Nephron (organoid): ENCODE measurements at regions not wholly inside any gene's neighbourhood (a gene's known extent, or its start where the extent isn't known, plus 50 kb on each side); places are given as distances from the start of the nearest gene placed in this dataset.

ENCODE experiments used
- H3K27ac Mint-ChIP-seq, 3 experiments: 2 replicates each; pipeline ENCODE4 v1.8.0; 2020; ENCODE audit warnings: mixed read lengths in 3 of 3, mild to moderate bottlenecking in 2 of 3, moderate library complexity in 1 of 3
- H3K27me3 Mint-ChIP-seq: 2 replicates; pipeline ENCODE4 v1.8.0; 2021; ENCODE audit warnings: low read depth, mild to moderate bottlenecking, moderate library complexity, mixed read lengths
- H3K36me3 Mint-ChIP-seq: 2 replicates; pipeline ENCODE4 v1.8.0; 2020; ENCODE audit warnings: low read depth, mixed read lengths
- H3K4me1 Mint-ChIP-seq: 2 replicates; pipeline ENCODE4 v1.8.0; 2020; ENCODE audit warnings: mixed read lengths
- H3K4me3 Mint-ChIP-seq, 3 experiments: 2 replicates each; pipeline ENCODE4 v1.8.0; 2020; ENCODE audit warnings: mild to moderate bottlenecking in 3 of 3, mixed read lengths in 3 of 3, moderate library complexity in 2 of 3
- H3K9me3 Mint-ChIP-seq: 2 replicates; pipeline ENCODE4 v1.8.0; 2020; ENCODE audit warnings: mixed read lengths
- CTCF ChIP-seq, 3 experiments: fragments of 200-600 bp; sonication (generic); IDR thresholded peaks; one replicate each; pipeline ENCODE4 v1.5.0; 2021; ENCODE audit warnings: antibody characterized with exemption in 3 of 3; ENCODE audit not compliant: unreplicated experiment in 3 of 3

DNA sequence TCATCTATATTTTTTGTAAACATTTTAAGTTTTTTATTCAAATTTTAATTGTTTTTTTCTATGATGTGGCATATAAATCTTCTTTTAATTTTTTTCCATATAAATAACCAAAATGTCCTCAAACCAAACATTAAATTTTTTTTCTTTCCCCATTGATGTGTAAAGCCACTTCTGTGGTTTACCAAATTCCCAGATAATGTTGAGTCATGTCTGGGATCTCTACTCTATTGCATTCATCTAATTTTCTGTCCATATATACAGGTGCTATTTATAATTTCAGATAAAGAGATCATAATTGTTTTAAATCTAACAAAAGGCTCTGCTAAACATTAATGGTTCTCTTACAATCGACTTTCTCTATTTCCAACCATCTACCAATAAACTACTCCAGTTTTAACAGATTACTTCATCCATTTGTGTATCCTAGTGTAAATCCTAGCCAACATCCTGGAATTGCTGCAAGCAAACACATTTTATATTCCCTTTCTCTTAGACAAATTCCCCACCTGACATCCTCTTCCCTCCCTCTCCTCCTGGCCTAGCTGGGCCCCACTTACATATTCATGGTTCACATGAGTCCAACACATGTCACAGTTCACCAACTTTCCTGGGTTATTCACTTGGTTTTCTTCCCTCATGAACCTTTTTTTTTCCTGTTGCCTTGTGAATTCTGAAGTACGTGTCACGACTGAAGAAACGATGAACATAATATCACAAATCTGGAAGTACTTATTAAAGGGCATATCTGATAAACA lies 368.0 kb upstream of the AGTR1 start:
- Mint-ChIP-seq H3K27ac (peak overlapping the region; percentile 51 to 91 (median 75)), H3K9me3 (no peaks in the 10 kb centered on the region)

DNA sequence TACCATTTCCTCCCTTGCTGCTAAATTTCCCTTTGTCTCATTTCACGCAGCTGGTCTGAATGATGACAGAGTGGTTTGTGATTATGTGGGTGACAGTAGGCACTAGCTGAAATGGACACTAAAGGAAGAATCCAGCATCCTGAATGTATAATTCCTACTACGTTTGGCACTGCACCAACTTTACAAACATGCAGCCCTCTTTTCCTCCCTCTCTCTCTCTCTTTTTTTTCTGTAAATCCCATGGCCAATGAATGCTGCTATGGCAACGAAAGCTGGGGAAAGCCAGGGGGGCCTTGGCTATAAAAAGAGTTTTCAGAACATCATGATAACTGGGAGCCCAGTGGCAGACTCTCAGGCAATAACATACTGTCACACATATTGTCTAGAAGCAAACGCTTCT lies 367.2 kb upstream of the AGTR1 start:
- no peak for TF ChIP-seq CTCF (IDR thresholded peaks at IDR 0.05; ENCODE audit: unreplicated experiment in 3 of 3)
- Mint-ChIP-seq H3K36me3 (no peaks in the 10 kb centered on the region), H3K27ac (peak overlapping the region; percentile 44 to 91 (median 75)), H3K4me3 (no peak overlapping the region), H3K4me1 (peaks cover 24% of the 10 kb centered on the region), H3K27me3 (no peaks in the 10 kb centered on the region), H3K9me3 (peaks cover 4% of the 10 kb centered on the region)

More for the DNA sequence above, 368.0 kb upstream of the AGTR1 start:
- no peaks in the 10 kb centered on the region for H3K27me3 Mint-ChIP-seq
- H3K4me3 Mint-ChIP-seq, result peak overlapping the region in 1 of 3 experiments; percentile 1
- peaks cover 24% of the 10 kb centered on the region for H3K4me1 Mint-ChIP-seq
- no peak for TF ChIP-seq CTCF (IDR thresholded peaks at IDR 0.05; ENCODE audit: unreplicated experiment in 3 of 3)
- H3K36me3 Mint-ChIP-seq, result no peaks in the 10 kb centered on the region

DNA sequence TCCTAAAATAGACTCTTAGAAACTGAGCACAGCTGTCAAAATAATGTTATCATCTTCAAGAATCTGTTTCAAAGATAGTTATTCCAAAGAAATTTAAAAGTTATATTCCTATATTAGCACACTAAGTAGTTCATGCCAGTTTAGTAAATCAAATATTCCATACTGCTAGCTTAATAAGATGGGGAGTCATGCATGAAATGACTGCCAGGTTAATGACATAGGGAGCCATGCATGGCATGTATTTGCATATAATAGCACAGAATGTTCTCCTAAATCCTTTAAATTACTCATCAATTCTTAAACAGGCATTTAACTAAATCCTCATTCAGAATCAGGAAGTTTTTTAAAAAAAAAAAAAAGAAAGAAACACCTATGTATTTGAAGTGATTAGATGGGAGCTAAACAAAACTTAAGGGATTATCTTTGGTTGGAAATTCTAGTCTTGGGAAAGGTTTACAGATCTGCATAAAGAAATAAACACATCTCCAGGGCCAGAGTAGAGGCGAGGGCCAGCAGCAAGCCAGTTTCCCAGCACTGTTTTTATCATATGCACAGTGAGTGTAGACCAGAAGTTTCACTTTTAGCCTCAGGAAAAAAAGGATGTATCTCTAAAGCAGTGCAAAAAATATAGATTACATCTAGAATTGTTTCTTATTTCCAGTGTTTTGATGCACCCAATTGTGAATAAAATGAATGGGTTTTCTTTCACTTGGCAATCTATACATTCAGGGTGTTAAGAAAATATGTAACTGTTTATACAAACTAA lies 366.4 kb upstream of the AGTR1 start:
- no peaks in the 10 kb centered on the region for H3K36me3 Mint-ChIP-seq
- no peak overlapping the region for H3K4me3 Mint-ChIP-seq
- no peaks in the 10 kb centered on the region for H3K27me3 Mint-ChIP-seq

DNA sequence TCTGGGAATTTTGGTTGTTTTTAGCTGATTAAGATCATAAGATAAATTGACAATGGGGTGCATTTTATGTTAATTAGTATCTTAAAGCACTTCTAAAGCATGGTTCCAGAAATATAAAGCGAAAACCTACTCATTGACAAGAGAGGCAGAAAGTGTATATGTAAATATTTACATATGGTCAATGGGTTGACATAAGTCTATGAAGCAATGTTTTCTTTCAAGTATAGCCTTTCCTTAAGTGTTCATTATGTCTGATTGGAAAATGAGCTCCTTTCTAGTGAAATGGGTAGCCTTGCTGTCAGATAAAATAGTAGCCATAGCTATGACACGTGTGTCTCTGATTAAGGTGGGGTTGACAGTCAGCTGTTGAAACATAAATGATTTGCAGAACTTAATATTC lies 365.2 kb upstream of the AGTR1 start:
- peaks cover 24% of the 10 kb centered on the region for H3K4me1 Mint-ChIP-seq
- H3K4me3 Mint-ChIP-seq, result no peak overlapping the region
- no peaks in the 10 kb centered on the region for H3K36me3 Mint-ChIP-seq
- peak overlapping the region in 1 of 3 experiments; percentile 5 for H3K27ac Mint-ChIP-seq
- TF ChIP-seq CTCF (IDR thresholded peaks at IDR 0.05; ENCODE audit: unreplicated experiment in 3 of 3), result no peak
- peaks cover 4% of the 10 kb centered on the region for H3K9me3 Mint-ChIP-seq
- H3K27me3 Mint-ChIP-seq, result no peaks in the 10 kb centered on the region

More for the DNA sequence above, 366.4 kb upstream of the AGTR1 start:
- TF ChIP-seq CTCF (IDR thresholded peaks at IDR 0.05; ENCODE audit: unreplicated experiment in 3 of 3), result no peak
- H3K9me3 Mint-ChIP-seq, result peaks cover 4% of the 10 kb centered on the region
- H3K27ac Mint-ChIP-seq, result peak overlapping the region; percentile 22 to 91 (median 75)
- H3K4me1 Mint-ChIP-seq, result peaks cover 24% of the 10 kb centered on the region

DNA sequence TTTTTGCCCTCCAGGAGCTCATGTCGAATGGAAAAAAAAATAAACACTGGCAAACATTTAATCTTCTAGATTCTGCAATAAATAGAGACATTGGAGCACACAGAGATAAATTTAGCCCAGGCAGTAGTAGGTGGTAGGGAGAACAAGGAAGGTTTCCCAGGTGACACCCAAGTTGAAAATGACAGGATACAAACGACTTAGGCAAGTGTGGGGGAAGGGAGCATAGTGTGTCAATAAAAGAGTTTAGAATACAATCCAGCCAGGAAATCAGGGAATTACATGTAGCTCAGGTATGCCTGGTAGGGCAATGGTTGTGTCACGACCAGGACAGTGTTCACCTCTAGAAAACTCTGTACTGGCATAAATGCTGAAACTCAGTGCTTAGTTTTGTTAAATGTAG lies 364.6 kb upstream of the AGTR1 start:
- Mint-ChIP-seq H3K36me3 (no peaks in the 10 kb centered on the region), H3K9me3 (peaks cover 4% of the 10 kb centered on the region), H3K4me1 (peaks cover 24% of the 10 kb centered on the region), H3K4me3 (no peak overlapping the region), H3K27ac (peak overlapping the region in 1 of 3 experiments; percentile 71), H3K27me3 (no peaks in the 10 kb centered on the region)
- no peak for TF ChIP-seq CTCF (IDR thresholded peaks at IDR 0.05; ENCODE audit: unreplicated experiment in 3 of 3)
